ENCODE measurements at regions not wholly inside any gene's neighbourhood (a gene's known extent, or its start where the extent isn't known, plus 50 kb on each side); places are given as distances from the start of the nearest gene placed in this dataset.
"Not testable (repeated sequence)": the region's sequence is repeated elsewhere in the genome, so short reads cannot be mapped to it uniquely, and the experiment has no call there.

- no peak for DNase-seq
Measured at GRCh38 chr2:62410015-62410453, 96.0 kb downstream of the TMEM17 start.

- DNase-seq: no peak
Measured at GRCh38 chr2:62409442-62409841, 96.6 kb downstream of the TMEM17 start.

GRCh38 chr2:62408241-62408677 lies 97.7 kb downstream of the TMEM17 start:
- no peak for DNase-seq

GRCh38 chr2:62407838-62408237 lies 98.2 kb downstream of the TMEM17 start:
- no peak for DNase-seq

GRCh38 chr2:62407401-62407800 lies 98.6 kb downstream of the TMEM17 start:
- DNase-seq: no peak

- DNase-seq: no peak
Measured at GRCh38 chr2:62406573-62407043, 99.4 kb downstream of the TMEM17 start.

GRCh38 chr2:62404913-62405312 lies 101.1 kb downstream of the TMEM17 start:
- no peak for DNase-seq

GRCh38 chr2:62402156-62402555 lies 103.8 kb downstream of the TMEM17 start:
- no peak for DNase-seq

- DNase-seq: peak; percentile 55
Measured at GRCh38 chr2:62398356-62398755, 107.6 kb downstream of the TMEM17 start.

GRCh38 chr2:62396880-62397279 lies 109.1 kb downstream of the TMEM17 start:
- DNase-seq: no peak

- no peak for DNase-seq
Measured at GRCh38 chr2:62393293-62393692, 112.7 kb downstream of the TMEM17 start.

GRCh38 chr2:62391696-62392095 lies 114.3 kb downstream of the TMEM17 start:
- DNase-seq: no peak

GRCh38 chr2:62386378-62386777 lies 119.6 kb downstream of the TMEM17 start:
- not testable (repeated sequence) for DNase-seq

GRCh38 chr2:62383846-62384245 lies 122.1 kb downstream of the TMEM17 start:
- DNase-seq: no peak

GRCh38 chr2:62382757-62383156 lies 123.2 kb downstream of the TMEM17 start:
- peak; percentile 24 for DNase-seq

GRCh38 chr2:62382122-62382521 lies 123.9 kb downstream of the TMEM17 start:
- DNase-seq: no peak

- DNase-seq: no peak
Measured at GRCh38 chr2:62381656-62382055, 124.3 kb downstream of the TMEM17 start.

- no peak for DNase-seq
Measured at GRCh38 chr2:62379566-62379965, 126.4 kb downstream of the TMEM17 start.

GRCh38 chr2:62375113-62375420 lies 130.9 kb downstream of the TMEM17 start:
- peak; percentile 46 for DNase-seq

- no peak for DNase-seq
Measured at GRCh38 chr2:62374301-62375112, 131.5 kb downstream of the TMEM17 start.

- DNase-seq: no peak
Measured at GRCh38 chr2:62372824-62373223, 133.2 kb downstream of the TMEM17 start.

GRCh38 chr2:62370321-62371250 lies 135.4 kb downstream of the TMEM17 start:
- no peak for DNase-seq

GRCh38 chr2:62369541-62370202 lies 136.3 kb downstream of the TMEM17 start:
- no peak for DNase-seq

All from NCI-H146 (cell line).